ENCODE measurements at regions not wholly inside any gene's neighbourhood (a gene's known extent, or its start where the extent isn't known, plus 50 kb on each side); places are given as distances from the start of the nearest gene placed in this dataset.

- peak overlapping the region in 1 of 3 experiments; percentile 34 for H3K4me3 ChIP-seq (replicated peaks in 1 of 3; ENCODE audit: low read depth in 2 of 3, low read length in 3 of 3)
- TF ChIP-seq CTCF (IDR thresholded peaks at IDR 0.05) = no peak
- no peaks in the 10 kb centered on the region for H3K9me3 Mint-ChIP-seq
- peak in 1 of 3 donors; percentile 4 for DNase-seq
- peak overlapping the region in 1 of 2 donors; percentile 82 for H3K4me3 Mint-ChIP-seq
- no peaks in the 10 kb centered on the region for H3K27me3 ChIP-seq (ENCODE audit: control insufficient read depth in 2 of 2, insufficient read depth in 2 of 2, low read length in 2 of 2)
- H3K9ac ChIP-seq (ENCODE audit: insufficient read depth, low read length, poor library complexity, severe bottlenecking) = no peak overlapping the region
- no peaks in the 10 kb centered on the region for H3K79me2 ChIP-seq (ENCODE audit: insufficient read depth, low read length)
- H3K27ac ChIP-seq (ENCODE audit: low read depth in 1 of 2, low read length in 2 of 2) = no peak overlapping the region
- no peaks in the 10 kb centered on the region for H3K36me3 Mint-ChIP-seq
- H4K20me1 ChIP-seq (ENCODE audit: insufficient read depth, low read length) = no peaks in the 10 kb centered on the region
- peak overlapping the region in 4 of 7 donors; percentile 15 to 71 (median 42) for H3K27ac Mint-ChIP-seq
- H3K9me3 ChIP-seq (replicated peaks in 1 of 2; ENCODE audit: control insufficient read depth in 1 of 2, insufficient read depth in 1 of 2, low read length in 2 of 2) = no peaks in the 10 kb centered on the region
- intact Hi-C loops (cut with micrococcal nuclease) = no loop called here
- peak overlapping the region; percentile 34 for H3K4me2 ChIP-seq (replicated peaks; ENCODE audit: extremely low read depth, low read length, poor library complexity, severe bottlenecking)
- peaks cover 11 to 26% of the 10 kb centered on the region in 2 donors for H3K4me1 ChIP-seq (ENCODE audit: control insufficient read depth in 1 of 2, insufficient read depth in 2 of 2, low read length in 2 of 2)
- no peaks in the 10 kb centered on the region for H3K36me3 ChIP-seq (replicated peaks in 1 of 2; ENCODE audit: control insufficient read depth in 1 of 2, insufficient read depth in 2 of 2, low read length in 2 of 2)
- no CpG with 5 or more reads among the region's 2 CpGs for WGBS (ENCODE audit: insufficient coverage)
- H3K27me3 Mint-ChIP-seq (ENCODE audit: low read depth in 3 of 3) = peaks cover 0 to 4% (median 0%) of the 10 kb centered on the region in 3 donors
- peaks cover 23% of the 10 kb centered on the region for H3K4me1 Mint-ChIP-seq
- peak overlapping the region; percentile 22 for H2AFZ ChIP-seq (ENCODE audit: insufficient read depth, low read depth, low read length, poor library complexity, severe bottlenecking)
Observed at GRCh38 chr4:104868958-104869357, 277.7 kb upstream of the TET2 start.

- Mint-ChIP-seq H3K4me1 (peaks cover 23% of the 10 kb centered on the region), H3K9me3 (no peaks in the 10 kb centered on the region), H3K36me3 (no peaks in the 10 kb centered on the region), H3K4me3 (peak overlapping the region in 1 of 2 donors; percentile 82), H3K27ac (no peak overlapping the region), H3K27me3 (ENCODE audit: low read depth in 3 of 3) (peaks cover 0 to 4% (median 0%) of the 10 kb centered on the region in 3 donors)
- no CpG with 5 or more reads among the region's 1 CpG for WGBS (ENCODE audit: insufficient coverage)
- TF ChIP-seq CTCF (IDR thresholded peaks at IDR 0.05) = no peak
- H4K20me1 ChIP-seq (ENCODE audit: insufficient read depth, low read length) = no peaks in the 10 kb centered on the region
- no peaks in the 10 kb centered on the region for H3K27me3 ChIP-seq (ENCODE audit: control insufficient read depth in 2 of 2, insufficient read depth in 2 of 2, low read length in 2 of 2)
- peak overlapping the region; percentile 34 for H3K4me2 ChIP-seq (replicated peaks; ENCODE audit: extremely low read depth, low read length, poor library complexity, severe bottlenecking)
- peaks cover 11 to 26% of the 10 kb centered on the region in 2 donors for H3K4me1 ChIP-seq (ENCODE audit: control insufficient read depth in 1 of 2, insufficient read depth in 2 of 2, low read length in 2 of 2)
- H3K9me3 ChIP-seq (replicated peaks in 1 of 2; ENCODE audit: control insufficient read depth in 1 of 2, insufficient read depth in 1 of 2, low read length in 2 of 2) = no peaks in the 10 kb centered on the region
- H3K36me3 ChIP-seq (replicated peaks in 1 of 2; ENCODE audit: control insufficient read depth in 1 of 2, insufficient read depth in 2 of 2, low read length in 2 of 2) = no peaks in the 10 kb centered on the region
- no peaks in the 10 kb centered on the region for H3K79me2 ChIP-seq (ENCODE audit: insufficient read depth, low read length)
- H2AFZ ChIP-seq (ENCODE audit: insufficient read depth, low read depth, low read length, poor library complexity, severe bottlenecking) = no peak overlapping the region
- DNase-seq = peak; percentile 6 to 49 (median 29)
- H3K9ac ChIP-seq (ENCODE audit: insufficient read depth, low read length, poor library complexity, severe bottlenecking) = no peak overlapping the region
- H3K4me3 ChIP-seq (replicated peaks in 1 of 3; ENCODE audit: low read depth in 2 of 3, low read length in 3 of 3) = no peak overlapping the region
- intact Hi-C loops (cut with micrococcal nuclease) = no loop called here
- H3K27ac ChIP-seq (ENCODE audit: low read depth in 1 of 2, low read length in 2 of 2) = no peak overlapping the region
Observed at GRCh38 chr4:104869831-104870230, 276.8 kb upstream of the TET2 start.
